GM18870 (cell line): ENCODE measurements at regions not wholly inside any gene's neighbourhood (a gene's known extent, or its start where the extent isn't known, plus 50 kb on each side); places are given as distances from the start of the nearest gene placed in this dataset.
"Not testable (repeated sequence)": the region's sequence is repeated elsewhere in the genome, so short reads cannot be mapped to it uniquely, and the experiment has no call there.

Experiments
- ATAC-seq: cut with Tn5 transposase; IDR thresholded peaks from one replicate; pipeline ENCODE4 v1.9.1; 2021; ENCODE audit warnings: moderate library complexity; ENCODE audit not compliant: unreplicated experiment

DNA sequence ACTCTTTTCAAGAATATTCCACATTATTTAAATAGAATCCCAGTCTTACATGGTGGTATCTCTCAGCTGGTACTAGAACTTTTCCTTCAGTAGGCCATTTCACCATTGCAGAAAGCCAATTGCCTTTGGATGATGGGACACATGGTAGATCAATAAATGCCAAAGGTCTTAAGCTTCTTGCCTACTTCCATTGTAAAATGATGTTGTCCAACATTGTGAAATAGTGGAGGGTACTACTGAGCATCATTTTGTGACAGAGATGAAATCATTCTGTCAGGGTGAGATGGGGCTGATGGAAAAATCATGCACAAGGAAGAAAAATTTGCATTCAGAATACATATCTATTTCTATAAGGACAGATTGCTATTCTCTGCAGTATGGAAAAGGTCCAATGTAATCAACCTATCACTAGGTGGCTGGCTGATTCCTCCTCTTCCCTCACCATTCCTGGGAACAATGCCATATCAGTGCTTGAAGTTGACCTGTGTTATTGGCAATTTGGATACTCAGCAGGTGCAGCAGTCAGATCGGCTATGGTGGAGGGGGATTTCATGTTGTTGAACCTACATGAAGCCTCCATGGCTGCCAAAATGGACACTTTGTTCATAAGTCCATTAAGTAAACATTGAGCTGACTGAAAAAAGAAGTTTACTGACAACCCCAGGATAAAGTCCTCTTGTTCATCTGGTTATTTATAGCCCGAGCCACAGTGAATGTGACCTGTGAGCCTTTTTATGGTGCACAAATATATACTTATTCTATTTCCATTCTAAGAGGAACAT, 596.9 kb upstream of the ARPP21 start:
- ATAC-seq: no peak

GRCh38 chr3:35043040-35043439, 596.3 kb upstream of the ARPP21 start:
- no peak for ATAC-seq

DNA sequence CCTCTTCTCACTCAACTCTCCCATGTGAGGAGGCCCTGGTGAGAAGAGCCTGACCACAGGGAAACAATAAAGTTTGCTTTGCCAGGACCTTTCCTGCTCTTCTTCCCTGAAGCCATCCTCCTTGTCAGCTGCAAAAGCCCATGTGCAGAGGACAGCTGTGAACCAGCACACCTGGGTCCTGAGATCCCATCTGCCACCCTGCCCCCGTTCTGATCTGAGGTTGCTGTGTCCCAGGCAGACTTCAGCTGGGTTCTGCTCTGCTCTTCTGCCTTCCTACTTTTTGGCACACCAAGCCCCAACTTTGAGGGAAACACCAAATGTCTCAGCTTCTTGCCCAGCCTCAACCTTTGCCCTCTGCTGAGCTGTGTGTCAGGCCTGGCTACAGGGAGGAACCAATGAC, 595.1 kb upstream of the ARPP21 start:
- no peak for ATAC-seq

GRCh38 chr3:35045118-35045517, 594.2 kb upstream of the ARPP21 start:
- ATAC-seq: no peak

- ATAC-seq: no peak
These were observed 574.6 kb upstream of the ARPP21 start for GRCh38 chr3:35064761-35065160.

DNA sequence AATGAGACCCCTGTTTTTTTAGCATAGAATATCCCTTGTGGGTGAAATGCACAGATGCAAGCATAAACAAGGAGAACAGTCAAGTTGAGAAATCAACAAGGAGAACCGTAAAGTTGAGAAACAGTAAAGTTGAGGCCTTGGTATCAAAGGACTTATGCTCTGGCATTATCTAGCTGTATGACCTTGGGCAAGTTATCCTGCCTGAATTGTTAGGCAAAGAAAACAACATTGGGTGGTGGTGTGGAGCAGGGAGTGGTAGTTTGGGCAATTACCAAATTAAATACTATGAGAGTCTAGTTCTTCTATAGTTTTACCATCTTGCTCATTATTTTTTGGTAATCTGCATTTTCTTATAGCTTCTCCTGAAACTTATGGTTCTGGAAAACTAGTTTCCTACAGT, 573.4 kb upstream of the ARPP21 start:
- ATAC-seq: no peak

GRCh38 chr3:35067750-35068149, 571.6 kb upstream of the ARPP21 start:
- ATAC-seq: no peak

GRCh38 chr3:35070088-35070487, 569.2 kb upstream of the ARPP21 start:
- ATAC-seq: no peak

DNA sequence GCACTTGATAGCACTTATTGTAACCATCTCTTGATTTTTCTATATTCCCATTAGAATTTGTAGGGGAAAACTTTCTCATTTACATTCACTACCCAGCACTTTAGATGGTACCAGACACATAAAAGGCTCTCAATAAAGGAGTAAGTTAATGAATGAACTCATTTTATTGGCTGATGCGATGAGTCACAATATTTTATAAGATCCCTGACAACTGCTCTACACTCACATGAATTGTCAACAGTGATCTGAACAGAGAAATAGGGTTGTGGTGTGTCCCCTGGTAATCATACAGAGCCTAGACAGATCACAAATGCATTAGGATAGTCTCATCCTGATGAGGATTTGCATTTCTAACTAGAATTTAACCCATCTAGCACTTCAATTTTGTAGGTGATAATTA, 567.6 kb upstream of the ARPP21 start:
- ATAC-seq: no peak

DNA sequence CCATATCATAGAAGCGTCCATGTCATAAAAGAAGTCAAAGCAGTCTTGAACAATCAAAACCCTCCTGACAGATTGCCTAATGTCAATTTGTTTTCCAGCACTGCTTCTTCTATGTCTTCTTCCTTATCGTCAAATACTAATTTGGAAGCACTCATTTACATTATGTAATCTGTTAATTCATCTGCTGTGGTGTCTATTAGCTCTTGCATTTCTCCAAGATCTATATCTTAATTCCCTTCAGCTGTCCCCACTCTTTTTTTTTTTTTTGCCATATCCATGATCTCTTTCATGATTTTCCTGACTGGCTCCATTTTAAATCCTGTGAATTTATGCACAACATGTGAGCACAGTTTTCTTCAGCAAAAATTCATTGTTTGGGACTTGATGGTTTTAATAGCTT, 560.5 kb upstream of the ARPP21 start:
- ATAC-seq: no peak

DNA sequence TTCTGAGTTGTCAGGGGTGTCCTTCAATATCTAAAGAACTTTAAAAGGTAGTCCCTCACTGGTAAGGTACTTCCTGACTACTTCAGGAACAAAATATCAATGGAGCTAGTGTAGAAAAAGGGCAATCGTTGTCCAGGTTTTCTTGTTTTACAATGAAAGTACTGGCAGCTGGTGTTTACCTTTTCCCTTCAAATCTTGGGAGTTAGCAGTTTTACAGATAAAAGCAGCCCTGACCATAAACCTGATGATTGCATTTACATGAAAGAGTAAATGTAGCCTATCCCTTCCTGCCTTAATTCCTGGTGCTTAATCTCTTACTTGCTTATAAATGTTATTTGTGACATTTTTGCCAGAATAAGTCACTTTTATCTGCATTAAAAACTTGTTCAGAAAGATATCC, 559.9 kb upstream of the ARPP21 start:
- no peak for ATAC-seq

DNA sequence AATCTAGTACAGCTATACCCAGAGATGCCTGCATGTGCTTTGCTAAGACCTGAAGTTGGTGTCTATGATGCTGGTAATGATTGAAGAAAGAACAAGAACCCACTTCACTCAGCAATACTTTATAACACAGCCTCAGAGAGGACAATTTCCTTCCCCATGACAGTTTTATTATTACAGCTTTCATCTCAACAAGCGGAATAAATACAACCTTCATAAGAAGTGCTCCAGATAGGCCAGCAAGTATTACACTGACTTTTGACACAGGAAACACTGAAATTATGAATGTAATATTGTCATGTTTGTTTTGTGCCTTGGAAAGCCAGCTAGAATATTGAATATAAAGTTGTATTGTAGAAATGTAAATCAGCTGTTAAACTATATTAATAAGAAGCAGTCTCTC, 557.4 kb upstream of the ARPP21 start:
- no peak for ATAC-seq

- ATAC-seq: no peak
These were observed 550.4 kb upstream of the ARPP21 start for GRCh38 chr3:35088943-35089342.

DNA sequence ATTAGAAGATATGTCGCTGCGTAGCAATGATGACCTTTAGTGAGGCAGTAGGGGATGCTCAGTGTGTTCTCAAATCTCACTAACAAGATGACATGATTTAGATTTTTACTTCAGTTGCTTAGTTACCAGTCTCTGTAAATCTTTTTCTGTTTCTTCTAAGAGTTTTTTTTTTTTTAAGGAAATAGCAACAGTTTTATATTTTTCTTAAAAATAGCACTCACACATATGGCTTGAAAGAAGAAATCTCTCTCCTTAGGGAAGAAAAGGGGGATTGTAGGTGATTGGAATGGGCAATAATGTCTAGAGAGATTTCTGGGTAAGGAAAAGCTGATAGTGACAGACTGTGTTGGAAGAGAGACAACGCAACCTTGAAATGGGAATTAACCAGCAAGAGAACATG, 524.6 kb upstream of the ARPP21 start:
- no peak for ATAC-seq

DNA sequence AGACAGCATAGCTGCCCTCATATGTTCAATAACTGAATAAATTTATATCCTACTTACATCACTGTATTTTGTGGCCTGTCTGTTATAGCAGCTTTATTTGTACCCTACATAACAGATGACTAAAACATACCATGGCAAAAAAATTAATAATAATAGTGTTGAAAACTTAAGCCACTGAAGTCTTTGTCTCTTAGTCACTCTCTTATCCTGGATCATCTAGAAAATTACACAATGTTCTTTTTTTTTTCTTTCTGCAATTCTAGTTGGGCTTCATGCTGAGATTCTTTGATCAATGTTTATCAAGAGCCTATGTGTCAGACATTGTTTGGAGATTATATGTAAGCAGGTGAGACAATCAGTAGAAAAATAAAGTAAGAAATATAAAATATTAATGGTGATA, 519.3 kb upstream of the ARPP21 start:
- no peak for ATAC-seq

DNA sequence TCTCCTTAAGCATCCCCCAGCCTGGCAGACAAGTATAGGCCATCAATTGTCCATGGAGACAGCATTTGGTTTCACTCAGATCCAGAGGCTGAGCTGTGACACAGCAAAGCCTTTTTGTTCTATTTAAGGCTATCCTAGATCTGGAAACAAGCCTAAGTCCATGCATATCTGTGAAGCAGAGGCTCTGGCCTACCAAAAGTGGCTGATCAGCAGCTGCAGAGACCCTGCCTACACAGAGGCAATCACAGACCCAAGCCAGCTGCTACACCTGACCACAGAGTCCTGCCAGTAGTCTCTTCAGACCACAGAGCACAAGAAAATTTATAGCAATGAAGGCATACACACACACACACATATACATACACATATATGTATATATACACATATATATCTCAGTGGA, 501.7 kb upstream of the ARPP21 start:
- ATAC-seq: no peak

DNA sequence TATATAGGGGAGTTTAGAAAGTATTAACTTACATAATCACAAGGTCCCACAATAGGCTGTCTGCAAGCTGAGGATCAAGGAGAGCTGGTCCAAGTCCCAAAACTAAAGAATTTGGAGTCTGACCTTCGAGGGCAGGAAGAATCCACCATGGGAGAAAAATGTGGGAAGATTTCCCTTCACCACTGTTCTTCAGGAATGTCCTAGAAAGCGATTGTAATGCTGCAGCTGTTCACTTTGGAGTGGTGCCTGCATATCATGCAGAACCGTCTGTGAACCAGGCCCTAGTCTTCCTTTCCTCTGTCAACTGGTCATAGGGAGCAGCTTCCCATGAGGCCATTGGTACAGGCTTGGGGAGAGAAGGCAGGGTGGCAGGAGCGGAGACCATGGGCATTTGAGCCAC, 497.9 kb upstream of the ARPP21 start:
- no peak for ATAC-seq

- ATAC-seq: no peak
These were observed 495.3 kb upstream of the ARPP21 start for GRCh38 chr3:35144011-35144410.

DNA sequence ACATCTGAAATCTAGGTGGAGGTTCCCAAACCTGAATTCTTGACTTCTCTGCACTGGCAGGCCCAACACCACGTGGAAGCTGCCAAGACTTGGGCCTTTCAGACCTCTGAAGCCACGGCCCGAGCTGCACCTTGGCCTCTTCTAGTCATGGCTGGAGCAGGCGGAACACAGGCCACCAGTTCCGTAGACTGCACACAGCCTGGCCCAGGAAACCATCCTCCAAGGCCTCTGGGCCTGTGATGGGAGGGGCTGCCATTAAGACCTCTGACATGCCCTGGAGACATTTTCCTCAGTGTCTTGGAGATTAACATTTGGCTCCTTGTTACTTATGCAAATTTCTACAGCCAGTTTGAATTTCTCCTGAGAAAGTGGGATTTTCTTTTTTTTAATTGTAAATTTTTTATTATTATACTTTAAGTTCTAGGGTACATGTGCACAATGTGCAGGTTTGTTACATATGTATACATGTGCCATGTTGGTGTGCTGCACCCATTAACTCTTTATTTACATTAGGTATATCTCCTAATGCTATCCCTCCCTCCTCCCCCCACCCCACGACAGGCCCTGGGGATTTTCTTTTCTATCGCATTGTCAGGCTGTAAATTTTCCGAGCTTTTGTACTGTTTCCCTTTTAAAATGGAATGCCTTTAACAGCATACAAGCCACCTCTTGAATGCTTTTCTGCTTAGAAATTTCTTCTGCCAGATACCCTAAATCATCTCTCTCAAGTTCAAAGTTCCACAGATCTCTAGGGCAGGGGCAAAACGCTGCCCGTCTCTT, 492.9 kb upstream of the ARPP21 start:
- not testable (repeated sequence) for ATAC-seq

- ATAC-seq: no peak
These were observed 455.2 kb upstream of the ARPP21 start for GRCh38 chr3:35183927-35184675.

DNA sequence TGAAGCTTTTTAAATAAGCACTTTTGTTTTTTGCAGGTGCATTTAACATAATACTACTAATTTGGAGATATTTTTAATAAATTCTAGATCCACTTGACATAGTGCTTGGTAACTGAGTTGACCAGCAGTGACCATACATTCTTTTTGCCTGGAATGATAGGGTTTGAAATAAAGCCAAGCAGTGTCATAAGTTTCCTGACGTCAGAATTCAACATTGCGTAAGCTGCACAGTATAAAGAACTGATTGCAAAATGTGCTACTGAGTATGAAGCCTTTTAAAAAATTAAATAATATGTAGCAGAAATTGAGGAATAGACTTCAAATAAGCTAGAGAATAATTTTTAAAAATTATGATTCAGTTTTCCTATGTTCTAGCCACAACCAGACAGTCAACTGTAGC, 454.6 kb upstream of the ARPP21 start:
- ATAC-seq: no peak

GRCh38 chr3:35187908-35188307, 451.4 kb upstream of the ARPP21 start:
- ATAC-seq: no peak
